NCI-H1694 (cell line): ENCODE measurements at regions not wholly inside any gene's neighbourhood (a gene's known extent, or its start where the extent isn't known, plus 50 kb on each side); places are given as distances from the start of the nearest gene placed in this dataset.

Experiments
- DNase-seq: peaks from one replicate; lab custom pipeline; 2025; lab: John Stamatoyannopoulos, UW

DNA sequence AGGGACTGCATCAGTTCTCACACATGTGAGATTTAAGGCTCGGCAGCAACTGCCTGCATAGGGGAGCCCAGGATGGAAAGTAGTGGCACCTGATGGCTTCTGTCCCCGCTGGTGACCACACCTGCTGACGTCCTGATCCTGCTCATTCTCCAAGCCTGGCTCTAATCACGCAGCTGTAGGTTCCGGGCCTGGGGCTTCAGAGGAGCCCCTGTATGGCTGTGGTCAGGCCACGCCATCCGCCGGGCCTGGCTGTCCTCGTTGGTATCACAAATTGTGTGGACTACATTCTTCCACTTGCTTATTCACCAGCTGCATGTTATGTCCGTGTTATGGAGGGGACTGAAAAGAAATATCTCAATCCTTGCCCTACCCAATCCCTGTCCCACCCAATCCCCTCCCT is 580.0 kb downstream of the TBC1D22A start:
- DNase-seq = no peak

DNA sequence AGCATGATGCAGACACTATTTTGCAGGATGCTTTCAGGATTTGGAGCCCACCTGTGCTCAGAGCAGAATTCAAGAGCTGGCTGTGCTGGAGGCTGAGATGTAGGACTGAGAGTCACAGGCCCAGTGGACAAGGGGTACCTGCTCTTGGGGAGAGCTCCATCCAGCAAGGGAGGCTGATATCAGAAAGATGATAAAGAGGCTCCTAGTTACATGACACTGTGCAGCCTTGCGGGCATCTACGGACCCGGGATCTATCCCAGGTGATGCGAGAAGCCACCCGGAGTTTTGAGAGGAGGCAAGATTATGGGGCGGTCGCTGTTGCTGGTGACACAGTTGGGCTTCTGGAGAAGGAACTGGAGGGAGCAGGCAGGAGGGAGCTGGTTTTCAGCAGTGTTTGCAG is 579.0 kb downstream of the TBC1D22A start:
- DNase-seq = no peak

DNA sequence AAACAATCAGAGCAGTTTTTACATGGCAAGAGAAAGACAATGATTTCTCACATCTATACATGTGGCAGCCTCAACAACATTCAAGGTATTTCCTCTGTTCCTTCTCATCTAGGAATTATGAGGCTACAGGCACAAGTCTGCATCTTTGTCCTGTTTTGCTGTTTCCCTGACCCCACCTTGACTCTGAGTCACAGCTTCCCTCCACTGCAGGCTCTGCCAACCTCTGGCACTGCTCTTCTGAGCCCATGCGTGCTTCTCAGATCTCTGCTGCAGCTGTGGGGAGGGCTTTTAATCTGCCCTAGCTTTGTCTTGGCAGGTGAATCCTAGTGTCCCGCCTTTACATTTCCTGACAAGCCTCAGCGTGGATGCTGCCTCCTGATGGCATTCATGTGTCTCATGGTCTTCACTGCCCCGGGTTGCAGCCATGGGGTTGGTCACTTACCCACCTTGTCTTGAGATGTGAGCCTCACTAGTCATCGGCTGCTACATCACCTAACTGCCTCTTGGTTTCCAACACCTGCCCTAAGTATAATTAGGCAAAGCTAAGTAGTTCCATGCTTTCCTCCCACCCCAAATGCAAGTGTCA is 578.5 kb downstream of the TBC1D22A start:
- no peak for DNase-seq

- no peak for DNase-seq
Measured at GRCh38 chr22:47337161-47337621, 574.7 kb downstream of the TBC1D22A start.

GRCh38 chr22:47335958-47336357 is 573.5 kb downstream of the TBC1D22A start:
- DNase-seq = no peak

GRCh38 chr22:47335460-47335859 is 573.0 kb downstream of the TBC1D22A start:
- no peak for DNase-seq

GRCh38 chr22:47334601-47335000 is 572.2 kb downstream of the TBC1D22A start:
- DNase-seq = no peak

DNA sequence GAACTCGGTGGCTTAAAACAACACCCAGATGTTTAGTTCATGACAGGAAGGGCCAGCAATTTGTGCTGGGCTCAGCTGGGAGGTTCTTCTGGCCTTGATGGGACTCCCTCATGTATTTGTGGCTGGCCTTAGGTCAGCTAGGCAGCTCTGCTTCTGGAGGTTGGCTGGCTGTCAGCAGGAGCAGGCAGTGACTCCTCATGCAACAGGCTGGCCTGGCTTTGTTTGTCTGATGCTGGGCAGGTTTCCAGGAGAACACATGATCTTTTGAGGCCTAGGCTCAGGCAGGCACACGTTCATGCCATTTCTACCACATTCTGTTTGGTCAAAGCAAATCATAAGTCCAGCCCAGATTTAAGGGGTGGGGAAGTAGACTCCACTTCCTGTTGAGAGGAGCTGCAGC is 571.2 kb downstream of the TBC1D22A start:
- peak; percentile 92 for DNase-seq

DNA sequence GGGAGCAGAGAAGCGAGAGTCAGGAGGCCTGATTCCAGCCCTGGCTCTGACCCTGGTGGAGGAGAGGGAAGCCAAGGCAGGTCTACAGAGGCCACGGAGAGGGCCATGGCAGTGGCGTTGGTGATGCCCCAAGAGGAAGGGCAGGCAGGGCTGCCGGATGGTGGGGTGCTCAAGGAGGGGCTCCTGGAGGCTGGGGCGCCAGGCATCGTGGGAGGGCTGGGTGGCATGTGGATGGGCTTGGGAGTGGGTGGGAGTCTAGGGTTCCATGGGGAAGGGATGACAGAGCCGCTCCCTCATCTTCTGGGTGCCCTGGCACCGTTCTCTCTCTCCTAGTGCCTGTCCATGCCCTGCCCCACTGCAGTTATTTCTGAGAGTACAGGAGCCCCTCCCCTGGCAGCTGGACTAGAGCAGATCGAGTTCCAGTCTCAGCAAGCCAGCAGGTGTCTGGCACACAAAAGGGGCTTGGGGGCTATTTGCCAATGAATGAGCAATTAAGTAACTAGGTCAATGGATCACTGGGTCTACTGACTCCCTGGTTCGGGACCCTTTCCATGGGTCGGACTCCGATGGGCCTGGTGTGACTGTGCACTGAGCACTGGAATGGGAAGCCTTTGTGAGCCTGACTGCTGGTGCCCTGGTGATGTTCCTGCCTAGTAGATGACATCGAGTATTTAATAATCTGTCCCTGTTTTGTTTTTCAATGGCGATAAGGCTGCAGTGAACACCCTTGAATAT is 570.0 kb downstream of the TBC1D22A start:
- no peak for DNase-seq

DNA sequence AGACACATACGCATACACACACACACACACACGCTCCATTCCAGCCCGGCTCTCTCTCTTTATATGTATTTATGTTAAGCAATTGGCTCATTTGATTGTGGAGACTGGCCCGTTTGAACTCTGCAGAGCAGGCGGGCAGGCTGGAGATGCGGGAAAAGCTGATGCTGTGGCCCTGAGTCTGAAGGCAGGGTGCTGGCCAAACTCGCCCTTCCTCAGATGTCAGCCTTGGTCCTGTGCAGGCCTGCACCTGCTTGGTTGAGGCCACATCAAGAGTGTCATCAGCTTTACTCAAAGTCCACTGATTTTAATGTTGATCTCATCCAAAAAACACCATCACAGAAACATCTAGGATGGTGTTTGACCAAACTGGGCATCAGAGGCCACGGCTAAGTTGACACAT is 569.3 kb downstream of the TBC1D22A start:
- DNase-seq = no peak

DNA sequence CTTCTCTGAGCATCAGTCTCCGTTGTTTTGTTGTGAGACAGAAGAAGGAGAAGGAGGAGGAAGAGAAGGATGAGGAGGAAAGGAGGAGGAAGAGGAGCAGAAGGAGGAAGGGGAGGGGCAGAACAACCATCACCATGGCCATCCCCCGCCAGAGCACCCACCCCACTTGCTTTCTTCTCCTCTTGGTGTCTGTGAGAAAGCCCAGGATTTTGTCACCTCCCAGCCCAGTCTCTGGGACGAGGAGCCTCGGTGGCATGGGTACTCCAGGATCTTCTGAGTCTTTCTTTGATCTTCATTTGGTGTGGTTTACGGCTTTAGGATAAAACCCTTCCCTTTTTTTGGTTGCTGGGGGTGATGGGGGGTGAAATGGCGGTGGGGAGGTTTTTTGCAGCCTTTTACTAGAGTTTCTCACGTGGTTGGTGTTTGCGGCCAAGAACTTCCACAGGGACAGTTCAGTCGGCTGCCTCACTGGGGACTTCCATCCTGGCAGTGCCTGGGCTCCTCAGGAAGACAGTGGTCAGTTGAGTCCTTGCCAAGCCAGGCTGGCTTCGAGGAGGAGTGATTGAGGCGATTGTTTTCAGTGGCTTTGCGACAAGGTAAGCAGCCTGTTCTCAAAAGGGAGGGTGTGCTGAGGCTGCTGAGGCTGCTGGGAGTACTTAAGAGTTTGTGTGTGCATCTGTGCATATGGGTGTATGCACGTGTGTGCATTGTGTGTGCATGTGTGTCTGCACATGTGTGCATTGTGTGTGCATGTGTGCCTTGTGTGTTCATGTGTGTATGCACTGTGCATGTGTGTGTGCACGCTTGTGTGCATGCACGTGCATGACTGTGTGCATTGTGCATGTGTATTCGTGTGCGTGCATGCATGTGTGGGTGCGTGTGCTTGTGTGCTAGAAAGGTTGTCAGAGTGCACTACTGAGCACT is 567.5 kb downstream of the TBC1D22A start:
- no peak for DNase-seq

- no peak for DNase-seq
Measured at GRCh38 chr22:47328550-47329243, 566.2 kb downstream of the TBC1D22A start.

GRCh38 chr22:47327241-47327640 is 564.8 kb downstream of the TBC1D22A start:
- no peak for DNase-seq

GRCh38 chr22:47325249-47325648 is 562.8 kb downstream of the TBC1D22A start:
- no peak for DNase-seq

DNA sequence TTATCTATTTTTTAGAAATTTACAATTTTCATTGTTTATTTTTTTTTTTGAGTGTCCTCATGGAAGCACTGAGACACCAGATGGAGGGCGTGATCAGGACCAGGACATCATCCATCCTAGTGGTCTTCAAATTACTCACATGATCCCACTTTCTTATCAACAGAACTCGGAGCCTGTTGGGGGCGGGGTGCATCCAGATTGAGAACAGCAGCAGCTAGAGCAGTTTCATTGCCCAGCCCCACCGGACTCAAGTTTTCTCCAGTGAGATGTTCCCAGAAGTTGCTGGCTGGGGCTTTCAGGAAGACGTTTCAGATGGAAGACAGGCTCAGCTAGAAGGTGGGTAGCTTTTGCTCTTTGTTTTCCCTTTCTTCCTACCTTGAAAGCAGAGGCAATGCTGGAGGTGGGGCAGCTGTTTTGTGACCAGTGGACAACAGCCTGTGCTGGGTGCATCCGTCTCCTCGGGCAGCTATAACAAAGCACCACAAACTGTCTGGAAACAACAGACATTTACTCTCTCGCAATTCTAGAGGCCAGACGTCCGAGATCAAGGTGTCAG is 562.1 kb downstream of the TBC1D22A start:
- no peak for DNase-seq

DNA sequence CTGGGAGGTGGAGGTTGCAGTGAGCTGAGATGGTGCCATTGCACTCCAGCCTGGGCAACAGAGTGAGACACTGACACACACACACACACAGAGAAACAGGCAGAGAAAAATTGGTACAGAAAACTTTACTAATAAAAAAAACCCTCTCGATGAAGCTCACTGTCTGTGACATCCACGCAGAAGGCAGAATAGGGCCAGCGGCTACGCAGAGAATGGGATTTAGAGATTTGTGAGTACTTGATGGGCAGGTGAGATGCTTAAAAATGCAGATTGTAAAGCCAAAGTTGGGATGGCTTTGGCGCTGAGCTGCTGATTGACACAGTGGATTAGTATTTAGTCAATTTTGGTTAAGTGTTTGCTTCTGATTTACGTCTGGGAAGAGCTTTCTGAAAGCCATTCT is 561.1 kb downstream of the TBC1D22A start:
- no peak for DNase-seq

DNA sequence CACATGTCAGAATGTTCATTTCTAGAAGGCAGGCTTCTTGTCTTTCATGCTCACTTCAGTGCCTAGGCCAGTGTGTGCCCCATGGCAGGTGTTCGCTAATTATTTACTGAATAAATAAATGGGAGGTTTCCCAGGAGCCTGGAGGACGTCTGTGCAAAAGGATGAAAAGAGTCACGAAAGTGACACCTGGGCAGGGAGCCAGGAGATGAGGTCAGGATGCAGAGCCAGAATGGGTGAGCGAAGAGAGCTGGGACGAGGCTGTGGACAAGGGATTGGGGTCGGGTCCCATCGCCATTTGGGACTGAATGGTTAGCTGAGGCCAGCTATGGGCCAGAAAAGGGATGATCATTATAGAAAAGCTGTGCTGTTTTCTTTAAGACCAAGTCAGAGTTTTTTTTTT is 560.4 kb downstream of the TBC1D22A start:
- DNase-seq = no peak

GRCh38 chr22:47320560-47320959 is 558.1 kb downstream of the TBC1D22A start:
- DNase-seq = no peak

- no peak for DNase-seq
Measured at GRCh38 chr22:47318041-47318737, 555.7 kb downstream of the TBC1D22A start.

DNA sequence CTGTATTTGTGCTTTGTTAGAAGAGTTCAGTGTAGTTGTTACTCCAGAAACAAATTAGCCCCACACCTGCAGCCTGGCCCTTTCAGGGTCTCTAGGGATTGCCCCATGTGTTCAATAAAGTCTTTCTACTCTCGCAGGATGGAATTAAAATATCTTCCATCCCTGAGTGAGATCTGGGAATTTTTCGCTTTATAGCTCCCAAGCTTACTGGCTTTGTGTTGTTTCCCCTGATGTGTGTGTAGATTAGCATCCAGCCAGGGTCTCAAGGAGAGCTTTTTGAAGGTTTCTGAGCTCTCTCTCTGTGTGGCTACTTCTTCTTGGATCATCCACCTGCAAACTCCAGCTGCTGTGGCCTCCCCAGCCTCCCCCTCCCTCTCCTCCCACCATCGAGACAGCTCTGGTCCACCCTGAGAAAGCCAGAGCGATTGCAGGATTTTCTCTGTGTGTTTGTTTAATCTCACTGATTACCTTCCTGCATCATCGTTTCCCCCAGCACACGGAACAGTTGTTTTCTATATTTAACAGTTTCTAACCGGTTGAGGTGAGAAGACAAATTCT is 553.5 kb downstream of the TBC1D22A start:
- DNase-seq = no peak

- DNase-seq = no peak
Measured at GRCh38 chr22:47310601-47311000, 548.2 kb downstream of the TBC1D22A start.
